ENCODE measurements at regions not wholly inside any gene's neighbourhood (a gene's known extent, or its start where the extent isn't known, plus 50 kb on each side); places are given as distances from the start of the nearest gene placed in this dataset.

DNA sequence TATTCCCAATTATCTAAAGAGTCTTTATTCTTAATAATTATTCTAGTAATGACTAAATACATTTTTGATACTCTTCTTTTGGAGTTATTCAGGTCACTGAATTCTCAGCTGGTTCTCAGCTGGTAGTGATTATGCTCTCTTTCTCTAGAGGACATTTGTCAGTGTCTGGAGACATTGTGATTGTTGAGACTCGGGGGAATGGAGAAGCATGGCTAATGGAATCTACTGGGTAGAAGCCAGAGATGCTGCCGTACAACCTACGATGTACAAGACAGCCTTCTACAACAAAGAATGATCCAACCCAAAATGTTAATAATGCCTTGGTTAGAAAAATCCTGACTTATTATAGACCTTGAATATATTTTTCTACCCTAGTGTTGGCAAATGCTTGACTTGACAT is 149.2 kb upstream of the ANKRD50 start:
- TF ChIP-seq ARNTL (CRISPR knock-in tag; IDR thresholded peaks at IDR 0.05; ENCODE audit: borderline replicate concordance, low read depth): no peak
- no peak for TF ChIP-seq CREB5 (CRISPR knock-in tag; IDR thresholded peaks at IDR 0.05; ENCODE audit: low read depth)
- TF ChIP-seq, protein P1, sequence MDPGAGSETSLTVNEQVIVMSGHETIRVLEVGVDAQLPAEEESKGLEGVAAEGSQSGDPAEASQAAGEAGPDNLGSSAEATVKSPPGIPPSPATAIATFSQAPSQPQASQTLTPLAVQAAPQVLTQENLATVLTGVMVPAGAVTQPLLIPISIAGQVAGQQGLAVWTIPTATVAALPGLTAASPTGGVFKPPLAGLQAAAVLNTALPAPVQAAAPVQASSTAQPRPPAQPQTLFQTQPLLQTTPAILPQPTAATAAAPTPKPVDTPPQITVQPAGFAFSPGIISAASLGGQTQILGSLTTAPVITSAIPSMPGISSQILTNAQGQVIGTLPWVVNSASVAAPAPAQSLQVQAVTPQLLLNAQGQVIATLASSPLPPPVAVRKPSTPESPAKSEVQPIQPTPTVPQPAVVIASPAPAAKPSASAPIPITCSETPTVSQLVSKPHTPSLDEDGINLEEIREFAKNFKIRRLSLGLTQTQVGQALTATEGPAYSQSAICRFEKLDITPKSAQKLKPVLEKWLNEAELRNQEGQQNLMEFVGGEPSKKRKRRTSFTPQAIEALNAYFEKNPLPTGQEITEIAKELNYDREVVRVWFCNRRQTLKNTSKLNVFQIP (CRISPR knock-in tag; IDR thresholded peaks at IDR 0.05; ENCODE audit: borderline replicate concordance, low read depth): no peak
- TF ChIP-seq, protein P2, sequence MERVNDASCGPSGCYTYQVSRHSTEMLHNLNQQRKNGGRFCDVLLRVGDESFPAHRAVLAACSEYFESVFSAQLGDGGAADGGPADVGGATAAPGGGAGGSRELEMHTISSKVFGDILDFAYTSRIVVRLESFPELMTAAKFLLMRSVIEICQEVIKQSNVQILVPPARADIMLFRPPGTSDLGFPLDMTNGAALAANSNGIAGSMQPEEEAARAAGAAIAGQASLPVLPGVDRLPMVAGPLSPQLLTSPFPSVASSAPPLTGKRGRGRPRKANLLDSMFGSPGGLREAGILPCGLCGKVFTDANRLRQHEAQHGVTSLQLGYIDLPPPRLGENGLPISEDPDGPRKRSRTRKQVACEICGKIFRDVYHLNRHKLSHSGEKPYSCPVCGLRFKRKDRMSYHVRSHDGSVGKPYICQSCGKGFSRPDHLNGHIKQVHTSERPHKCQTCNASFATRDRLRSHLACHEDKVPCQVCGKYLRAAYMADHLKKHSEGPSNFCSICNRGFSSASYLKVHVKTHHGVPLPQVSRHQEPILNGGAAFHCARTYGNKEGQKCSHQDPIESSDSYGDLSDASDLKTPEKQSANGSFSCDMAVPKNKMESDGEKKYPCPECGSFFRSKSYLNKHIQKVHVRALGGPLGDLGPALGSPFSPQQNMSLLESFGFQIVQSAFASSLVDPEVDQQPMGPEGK (CRISPR knock-in tag; IDR thresholded peaks at IDR 0.05; ENCODE audit: borderline replicate concordance): no peak
- TF ChIP-seq SNAI2 (CRISPR knock-in tag; IDR thresholded peaks at IDR 0.05): no peak
- no peak for TF ChIP-seq RARB (CRISPR knock-in tag; IDR thresholded peaks at IDR 0.05)
- TF ChIP-seq TSHZ2 (CRISPR knock-in tag; IDR thresholded peaks at IDR 0.05): no peak
- no peak for TF ChIP-seq CSRNP3 (CRISPR knock-in tag; IDR thresholded peaks at IDR 0.05)
- no peak for TF ChIP-seq ISL1 (CRISPR knock-in tag; IDR thresholded peaks at IDR 0.05)
